ENCODE measurements at regions not wholly inside any gene's neighbourhood (a gene's known extent, or its start where the extent isn't known, plus 50 kb on each side); places are given as distances from the start of the nearest gene placed in this dataset.

DNA sequence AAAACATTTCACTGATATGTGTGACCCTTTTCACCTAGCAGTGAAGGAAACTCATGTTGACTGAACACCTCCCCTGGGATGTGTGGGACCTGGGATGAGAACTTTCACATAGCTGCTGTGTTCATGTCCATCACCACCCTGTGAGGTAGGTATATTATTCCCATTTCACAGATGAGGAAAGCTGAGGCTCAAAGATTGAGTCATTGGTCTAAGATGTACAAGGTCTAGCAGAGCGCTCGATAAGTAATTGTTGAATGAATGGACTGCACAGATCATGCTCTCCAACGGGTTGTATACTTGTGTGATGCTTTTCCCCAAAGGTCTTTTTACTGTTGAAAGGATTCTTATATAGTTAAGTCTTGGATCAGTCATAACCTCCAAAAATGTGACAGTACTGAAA is 75.6 kb upstream of the TSC22D1 start (continued):
- TF ChIP-seq, protein P1, sequence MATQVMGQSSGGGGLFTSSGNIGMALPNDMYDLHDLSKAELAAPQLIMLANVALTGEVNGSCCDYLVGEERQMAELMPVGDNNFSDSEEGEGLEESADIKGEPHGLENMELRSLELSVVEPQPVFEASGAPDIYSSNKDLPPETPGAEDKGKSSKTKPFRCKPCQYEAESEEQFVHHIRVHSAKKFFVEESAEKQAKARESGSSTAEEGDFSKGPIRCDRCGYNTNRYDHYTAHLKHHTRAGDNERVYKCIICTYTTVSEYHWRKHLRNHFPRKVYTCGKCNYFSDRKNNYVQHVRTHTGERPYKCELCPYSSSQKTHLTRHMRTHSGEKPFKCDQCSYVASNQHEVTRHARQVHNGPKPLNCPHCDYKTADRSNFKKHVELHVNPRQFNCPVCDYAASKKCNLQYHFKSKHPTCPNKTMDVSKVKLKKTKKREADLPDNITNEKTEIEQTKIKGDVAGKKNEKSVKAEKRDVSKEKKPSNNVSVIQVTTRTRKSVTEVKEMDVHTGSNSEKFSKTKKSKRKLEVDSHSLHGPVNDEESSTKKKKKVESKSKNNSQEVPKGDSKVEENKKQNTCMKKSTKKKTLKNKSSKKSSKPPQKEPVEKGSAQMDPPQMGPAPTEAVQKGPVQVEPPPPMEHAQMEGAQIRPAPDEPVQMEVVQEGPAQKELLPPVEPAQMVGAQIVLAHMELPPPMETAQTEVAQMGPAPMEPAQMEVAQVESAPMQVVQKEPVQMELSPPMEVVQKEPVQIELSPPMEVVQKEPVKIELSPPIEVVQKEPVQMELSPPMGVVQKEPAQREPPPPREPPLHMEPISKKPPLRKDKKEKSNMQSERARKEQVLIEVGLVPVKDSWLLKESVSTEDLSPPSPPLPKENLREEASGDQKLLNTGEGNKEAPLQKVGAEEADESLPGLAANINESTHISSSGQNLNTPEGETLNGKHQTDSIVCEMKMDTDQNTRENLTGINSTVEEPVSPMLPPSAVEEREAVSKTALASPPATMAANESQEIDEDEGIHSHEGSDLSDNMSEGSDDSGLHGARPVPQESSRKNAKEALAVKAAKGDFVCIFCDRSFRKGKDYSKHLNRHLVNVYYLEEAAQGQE (IDR thresholded peaks at IDR 0.05; ENCODE audit: low read depth), result no peak
- TF ChIP-seq YY1 (IDR thresholded peaks at IDR 0.05; ENCODE audit: extremely low read depth, insufficient replicate concordance, low read depth, low read length) (no peak), ZBTB33 (IDR thresholded peaks at IDR 0.05; ENCODE audit: extremely low read depth, insufficient replicate concordance, low read length) (no peak)

DNA sequence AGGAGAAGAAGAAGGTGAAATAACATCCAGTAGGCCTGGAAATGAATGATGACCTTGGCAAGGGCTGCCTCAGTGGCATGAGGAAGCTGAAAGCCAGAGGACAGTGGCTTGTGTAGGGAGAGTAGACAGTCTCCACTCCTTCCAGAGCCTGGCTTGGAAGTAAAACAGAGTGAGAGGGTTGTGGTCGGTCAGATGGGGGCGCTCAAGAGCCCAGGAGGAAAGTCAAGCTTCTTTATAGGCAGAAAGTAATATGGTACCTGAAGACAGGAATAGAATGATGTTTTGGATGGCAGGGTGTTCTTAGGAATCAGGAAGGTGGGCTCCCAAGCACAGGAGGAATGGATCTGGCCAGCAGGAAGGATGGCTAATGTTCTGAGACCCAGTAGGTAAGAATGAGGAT is 75.1 kb upstream of the TSC22D1 start:
- intact Hi-C loops (cut with micrococcal nuclease), result no loop called here
- Histone ChIP-seq H3K27me3 (ENCODE audit: insufficient read depth, low read length) (no peaks in the 10 kb centered on the region), H3K9me3 (ENCODE audit: control insufficient read depth in 1 of 2, insufficient read depth in 1 of 2, low read depth in 1 of 2, low read length in 2 of 2) (no peaks in the 10 kb centered on the region), H3K9ac (ENCODE audit: low read length) (no peak overlapping the region), H3K27ac (ENCODE audit: low read depth, low read length) (no peak overlapping the region), H3K4me1 (ENCODE audit: control insufficient read depth in 1 of 2, insufficient read depth in 2 of 2, low read length in 2 of 2) (peaks cover 0 to 13% of the 10 kb centered on the region in 2 experiments; a peak in 1 of 4 replicates), H3K9me2 (ENCODE audit: insufficient read depth) (no peaks in the 10 kb centered on the region), H3K79me2 (ENCODE audit: insufficient read depth, low read length) (no peaks in the 10 kb centered on the region), H3K4me2 (ENCODE audit: low read length) (no peak overlapping the region), H4K20me1 (ENCODE audit: insufficient read depth) (no peaks in the 10 kb centered on the region), H2AFZ (ENCODE audit: low read depth, low read length, poor library complexity, severe bottlenecking) (no peak overlapping the region), H3K36me3 (ENCODE audit: control insufficient read depth in 1 of 2, insufficient read depth in 2 of 2, low read length in 2 of 2) (no peaks in the 10 kb centered on the region), H3K4me3 (replicated peaks in 1 of 2; ENCODE audit: low read depth in 1 of 2, low read length in 2 of 2) (no peak overlapping the region)
- TF ChIP-seq, protein P1 (IDR thresholded peaks at IDR 0.05; ENCODE audit: low read depth), result no peak
- TF ChIP-seq CBX3 (IDR thresholded peaks at IDR 0.05; ENCODE audit: low read depth), result no peak
- TF ChIP-seq EZH2 (IDR thresholded peaks at IDR 0.05), result no peak
- TF ChIP-seq EZH2phosphoT487 (IDR thresholded peaks at IDR 0.05; ENCODE audit: borderline replicate concordance), result no peak
- no peak for TF ChIP-seq ELF1 (IDR thresholded peaks at IDR 0.05; ENCODE audit: borderline replicate concordance, low read depth)
- no peak for TF ChIP-seq SIN3A (IDR thresholded peaks at IDR 0.05; ENCODE audit: low read depth)
- ChIA-PET RAD21 (ENCODE audit: low non-redundant PET in 1 of 2, low total read pairs in 2 of 2, uncharacterized antibody in 2 of 2, unreplicated experiment in 2 of 2) (no interaction called here), POLR2A (no interaction called here), CTCF (no interaction called here)
- DNase-seq (ENCODE audit: low read depth, low spot score) (no peak), ATAC-seq (no peak)
- no TSS peak for BruUV-seq (replicated peaks)

Data from HCT116 (cell line).